Loucy (cell line): ENCODE measurements at regions not wholly inside any gene's neighbourhood (a gene's known extent, or its start where the extent isn't known, plus 50 kb on each side); places are given as distances from the start of the nearest gene placed in this dataset.
A peak's percentile ranks its signal among the peaks of the same experiment; 100 is the strongest.

ENCODE experiments used
- H2AFZ ChIP-seq: fragments of 200-600 bp; sonication (generic); 2 replicates; pipeline ENCODE4 v1.6.0; 2016; ENCODE audit warnings: antibody characterized with exemption, mild to moderate bottlenecking, low read length, moderate library complexity
- H3F3A ChIP-seq: fragments of 200-600 bp; 2 replicates; pipeline ENCODE4 v1.6.0; 2016; ENCODE audit warnings: antibody characterized with exemption, low read depth, mild to moderate bottlenecking
- H3K27me3 ChIP-seq: fragments of 200-600 bp; sonication (generic); 2 replicates; pipeline ENCODE4 v1.6.1; 2014; ENCODE audit warnings: low read length, mild to moderate bottlenecking; ENCODE audit not compliant: insufficient read depth, poor library complexity, severe bottlenecking
- H3K36me3 ChIP-seq: fragments of 200-600 bp; sonication (generic); 2 replicates; pipeline ENCODE4 v1.6.1; 2016; ENCODE audit warnings: low read length; ENCODE audit not compliant: insufficient read depth
- H3K4me1 ChIP-seq: fragments of 200-600 bp; sonication (generic); 2 replicates; pipeline ENCODE4 v1.5.1; 2014; ENCODE audit warnings: low read length, mild to moderate bottlenecking; ENCODE audit not compliant: insufficient read depth, poor library complexity, severe bottlenecking
- H3K4me2 ChIP-seq: fragments of 200-600 bp; sonication (generic); 2 replicates; pipeline ENCODE4 v1.6.0; 2014; ENCODE audit warnings: antibody characterized with exemption, low read length, low read depth, mild to moderate bottlenecking; ENCODE audit not compliant: poor library complexity, severe bottlenecking
- H3K4me3 ChIP-seq: fragments of 200-600 bp; sonication (generic); 2 replicates; pipeline ENCODE4 v1.5.1; 2014; ENCODE audit warnings: low read length, mild to moderate bottlenecking, mixed read lengths; ENCODE audit not compliant: poor library complexity, severe bottlenecking
- H3K79me2 ChIP-seq: fragments of 200-600 bp; sonication (generic); 2 replicates; pipeline ENCODE4 v1.6.1; 2014; ENCODE audit warnings: low read length; ENCODE audit not compliant: insufficient read depth
- H3K9ac ChIP-seq: fragments of 200-600 bp; sonication (generic); 2 replicates; pipeline ENCODE4 v1.6.0; 2014; ENCODE audit warnings: mild to moderate bottlenecking, low read depth, low read length, moderate library complexity; ENCODE audit not compliant: poor library complexity, severe bottlenecking
- H3K9me2 ChIP-seq: fragments of 200-600 bp; sonication (generic); replicated peaks from 2 replicates; pipeline ENCODE4 v1.6.1; 2016; ENCODE audit warnings: low read depth, low read length, mixed read lengths
- H3K9me3 ChIP-seq: fragments of 200-600 bp; sonication (generic); 2 replicates; pipeline ENCODE4 v1.6.1; 2014; ENCODE audit warnings: mild to moderate bottlenecking, antibody characterized with exemption, low read length, low read depth; ENCODE audit not compliant: insufficient read depth
- H4K20me1 ChIP-seq: fragments of 200-600 bp; sonication (generic); 2 replicates; pipeline ENCODE4 v1.6.0; 2014; ENCODE audit warnings: antibody characterized with exemption, low read length, mild to moderate bottlenecking; ENCODE audit not compliant: insufficient read depth, poor library complexity, severe bottlenecking
- CTCF ChIP-seq: fragments of 200-600 bp; sonication (generic); conservative IDR thresholded peaks from 2 replicates; pipeline ENCODE4 v1.5.1; 2014; ENCODE audit warnings: mild to moderate bottlenecking, antibody characterized with exemption, low read length
- EZH2phosphoT487 ChIP-seq: fragments of 200-600 bp; IDR thresholded peaks from 2 replicates; pipeline ENCODE4 v1.6.1; 2018; ENCODE audit warnings: antibody characterized with exemption, mild to moderate bottlenecking, moderate library complexity, borderline replicate concordance

- Histone ChIP-seq H3K9ac (no peak overlapping the region), H3K79me2 (no peaks in the 10 kb centered on the region), H3F3A (no peaks in the 10 kb centered on the region), H3K27me3 (no peaks in the 10 kb centered on the region), H3K9me2 (no peaks in the 10 kb centered on the region), H4K20me1 (no peaks in the 10 kb centered on the region), H3K36me3 (no peaks in the 10 kb centered on the region), H2AFZ (no peak overlapping the region; the same call in 1 of the 2 replicates), H3K4me1 (peaks cover 7% of the 10 kb centered on the region), H3K9me3 (peaks cover 25% of the 10 kb centered on the region), H3K4me3 (no peak overlapping the region), H3K4me2 (peak overlapping the region; percentile 18)
- no peak for TF ChIP-seq EZH2phosphoT487
- no peak for TF ChIP-seq CTCF
Measured at GRCh38 chr6:85810558-85810957, 167.9 kb upstream of the SYNCRIP start.

DNA sequence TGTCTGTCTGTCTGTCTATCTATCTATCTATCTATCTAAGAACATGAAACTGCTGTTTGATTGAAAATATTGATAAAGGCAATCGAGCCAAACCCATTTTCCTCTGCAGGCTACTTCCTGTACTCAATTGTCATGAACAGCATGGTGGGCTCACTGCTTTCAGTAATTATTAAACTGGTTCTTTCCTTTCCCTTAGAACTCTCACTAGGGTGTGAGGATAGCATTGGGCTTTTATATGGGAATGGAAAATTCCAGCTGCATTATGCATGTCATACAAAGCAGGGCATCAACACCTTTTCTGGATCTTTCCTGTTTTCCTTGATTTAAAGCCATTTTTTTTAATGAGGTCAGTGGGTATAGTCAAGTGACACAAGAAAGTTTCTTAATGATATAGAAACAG is 161.0 kb upstream of the SYNCRIP start:
- Histone ChIP-seq H3K9me2 (no peaks in the 10 kb centered on the region), H3K79me2 (no peaks in the 10 kb centered on the region), H3K27me3 (no peaks in the 10 kb centered on the region), H3K36me3 (no peaks in the 10 kb centered on the region), H2AFZ (0 out of 2 replicates have a peak overlapping the region, but pooled peaks have one; percentile 10), H4K20me1 (no peaks in the 10 kb centered on the region), H3K4me2 (no peak overlapping the region), H3K9me3 (peaks cover 10% of the 10 kb centered on the region; the same call in 1 of the 2 replicates), H3F3A (no peaks in the 10 kb centered on the region), H3K4me3 (no peak overlapping the region), H3K4me1 (no peaks in the 10 kb centered on the region), H3K9ac (no peak overlapping the region)
- TF ChIP-seq CTCF: no peak
- TF ChIP-seq EZH2phosphoT487: no peak

DNA sequence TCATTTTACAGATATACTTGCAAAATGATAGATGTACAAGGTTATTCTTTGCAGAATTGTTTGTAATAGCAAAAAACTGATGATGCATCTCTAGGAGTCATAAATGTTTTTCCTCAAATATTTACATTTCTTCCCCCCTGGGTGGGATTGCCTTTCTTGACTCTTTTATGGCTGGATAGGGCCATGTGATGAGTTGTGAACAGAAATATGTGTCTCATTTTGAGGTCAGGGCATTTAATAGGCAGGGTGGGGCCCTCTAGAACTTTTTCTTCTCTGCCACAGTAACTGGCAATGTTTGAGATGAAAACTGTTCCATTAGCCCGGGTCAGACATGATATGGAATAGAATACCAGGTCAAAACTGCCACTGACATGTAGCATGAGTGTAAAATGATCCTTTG is 159.5 kb upstream of the SYNCRIP start:
- H3K4me3 ChIP-seq: no peak overlapping the region
- H3K4me1 ChIP-seq: no peaks in the 10 kb centered on the region
- H4K20me1 ChIP-seq: no peaks in the 10 kb centered on the region
- no peaks in the 10 kb centered on the region for H3K9me3 ChIP-seq
- H3K27me3 ChIP-seq: no peaks in the 10 kb centered on the region
- no peaks in the 10 kb centered on the region for H3K79me2 ChIP-seq
- H3K4me2 ChIP-seq: no peak overlapping the region
- no peak overlapping the region for H2AFZ ChIP-seq
- TF ChIP-seq CTCF: no peak
- TF ChIP-seq EZH2phosphoT487: no peak
- H3K9me2 ChIP-seq: no peaks in the 10 kb centered on the region
- H3K9ac ChIP-seq: no peak overlapping the region
- H3F3A ChIP-seq: no peaks in the 10 kb centered on the region
- H3K36me3 ChIP-seq: no peaks in the 10 kb centered on the region
